ENCODE measurements at regions not wholly inside any gene's neighbourhood (a gene's known extent, or its start where the extent isn't known, plus 50 kb on each side); places are given as distances from the start of the nearest gene placed in this dataset.

- Histone ChIP-seq H3K36me3 (ENCODE audit: control insufficient read depth, insufficient read depth, low read length) (no peaks in the 10 kb centered on the region), H3K27me3 (ENCODE audit: control insufficient read depth, insufficient read depth, low read length) (no peaks in the 10 kb centered on the region)
Measured at GRCh38 chr2:142675398-142675797, 202.1 kb upstream of the KYNU start.

GRCh38 chr2:142673836-142674235 is 203.6 kb upstream of the KYNU start:
- H3K4me1 ChIP-seq = no peaks in the 10 kb centered on the region
- no peak for TF ChIP-seq CTCF (IDR thresholded peaks at IDR 0.05)

More at GRCh38 chr2:142675398-142675797, 202.1 kb upstream of the KYNU start:
- no peak overlapping the region for H2AFZ ChIP-seq
- no peaks in the 10 kb centered on the region for H3K79me2 ChIP-seq
- no peaks in the 10 kb centered on the region for H3K9me3 ChIP-seq (ENCODE audit: control insufficient read depth, low read length)
- no peak overlapping the region for H3K4me2 ChIP-seq (ENCODE audit: low read length)
- TF ChIP-seq CTCF (IDR thresholded peaks at IDR 0.05) = no peak
- H3K4me1 ChIP-seq = no peaks in the 10 kb centered on the region
- H3K9ac ChIP-seq = no peak overlapping the region
- no peak overlapping the region for H3K27ac ChIP-seq
- no peak overlapping the region for H3K4me3 ChIP-seq (ENCODE audit: low read depth, low read length)

GRCh38 chr2:142672698-142673097 is 204.8 kb upstream of the KYNU start:
- H3K27ac ChIP-seq = no peak overlapping the region
- H2AFZ ChIP-seq = no peak overlapping the region
- H3K9me3 ChIP-seq (ENCODE audit: control insufficient read depth, low read length) = no peaks in the 10 kb centered on the region
- H3K36me3 ChIP-seq (ENCODE audit: control insufficient read depth, insufficient read depth, low read length) = no peaks in the 10 kb centered on the region
- no peaks in the 10 kb centered on the region for H3K4me1 ChIP-seq
- H3K79me2 ChIP-seq = no peaks in the 10 kb centered on the region
- TF ChIP-seq CTCF (IDR thresholded peaks at IDR 0.05) = no peak
- H3K4me3 ChIP-seq (ENCODE audit: low read depth, low read length) = no peak overlapping the region
- H3K4me2 ChIP-seq (ENCODE audit: low read length) = no peak overlapping the region
- H3K27me3 ChIP-seq (ENCODE audit: control insufficient read depth, insufficient read depth, low read length) = no peaks in the 10 kb centered on the region
- H3K9ac ChIP-seq = no peak overlapping the region

More at GRCh38 chr2:142673836-142674235, 203.6 kb upstream of the KYNU start:
- Histone ChIP-seq H3K27ac (no peak overlapping the region), H3K9me3 (ENCODE audit: control insufficient read depth, low read length) (no peaks in the 10 kb centered on the region), H3K9ac (no peak overlapping the region), H3K79me2 (no peaks in the 10 kb centered on the region), H3K36me3 (ENCODE audit: control insufficient read depth, insufficient read depth, low read length) (no peaks in the 10 kb centered on the region), H3K4me3 (ENCODE audit: low read depth, low read length) (no peak overlapping the region), H2AFZ (no peak overlapping the region), H3K4me2 (ENCODE audit: low read length) (no peak overlapping the region), H3K27me3 (ENCODE audit: control insufficient read depth, insufficient read depth, low read length) (no peaks in the 10 kb centered on the region)

- H3K4me3 ChIP-seq (ENCODE audit: low read depth, low read length) = no peak overlapping the region
- no peaks in the 10 kb centered on the region for H3K27me3 ChIP-seq (ENCODE audit: control insufficient read depth, insufficient read depth, low read length)
- no peak overlapping the region for H2AFZ ChIP-seq
- TF ChIP-seq CTCF (IDR thresholded peaks at IDR 0.05) = no peak
- no peak overlapping the region for H3K4me2 ChIP-seq (ENCODE audit: low read length)
- H3K36me3 ChIP-seq (ENCODE audit: control insufficient read depth, insufficient read depth, low read length) = no peaks in the 10 kb centered on the region
- no peaks in the 10 kb centered on the region for H3K79me2 ChIP-seq
- H3K27ac ChIP-seq = no peak overlapping the region
- H3K9me3 ChIP-seq (ENCODE audit: control insufficient read depth, low read length) = no peaks in the 10 kb centered on the region
- no peaks in the 10 kb centered on the region for H3K4me1 ChIP-seq
- H3K9ac ChIP-seq = no peak overlapping the region
Measured at GRCh38 chr2:142670362-142670761, 207.1 kb upstream of the KYNU start.

GRCh38 chr2:142668420-142668819 is 209.0 kb upstream of the KYNU start:
- no peak overlapping the region for H3K4me2 ChIP-seq (ENCODE audit: low read length)
- no peaks in the 10 kb centered on the region for H3K4me1 ChIP-seq
- no peaks in the 10 kb centered on the region for H3K9me3 ChIP-seq (ENCODE audit: control insufficient read depth, low read length)
- no peak overlapping the region for H3K9ac ChIP-seq
- H3K27ac ChIP-seq = no peak overlapping the region
- TF ChIP-seq CTCF (IDR thresholded peaks at IDR 0.05) = no peak
- no peaks in the 10 kb centered on the region for H3K27me3 ChIP-seq (ENCODE audit: control insufficient read depth, insufficient read depth, low read length)
- no peak overlapping the region for H3K4me3 ChIP-seq (ENCODE audit: low read depth, low read length)
- no peaks in the 10 kb centered on the region for H3K79me2 ChIP-seq
- no peaks in the 10 kb centered on the region for H3K36me3 ChIP-seq (ENCODE audit: control insufficient read depth, insufficient read depth, low read length)
- H2AFZ ChIP-seq = no peak overlapping the region
